ENCODE measurements at regions not wholly inside any gene's neighbourhood (a gene's known extent, or its start where the extent isn't known, plus 50 kb on each side); places are given as distances from the start of the nearest gene placed in this dataset.

GRCh38 chr2:11989354-11989703, 242.9 kb downstream of the LPIN1 start:
- CTCF ChIA-PET, result no interaction called here

GRCh38 chr2:11990576-11990975, 244.1 kb downstream of the LPIN1 start:
- no peak overlapping the region for H3K4me2 ChIP-seq
- no peak for FAIRE-seq
- no peaks in the 10 kb centered on the region for H3K4me1 ChIP-seq
- 19% methylated on average over 4 of the region's 4 CpGs for WGBS (ENCODE audit: missing lambda C conversion rate)
- no peaks in the 10 kb centered on the region for H3K9me3 ChIP-seq
- ChIA-PET POLR2A (no interaction called here), CTCF (interaction anchor here (0.9 to 1.5 kb wide), 2 partner anchors 303 to 941 kb away, joined by 3 read pairs; no protein-coding TSS in a partner anchor)
- ATAC-seq, result no peak
- no peak for DNase-seq (ENCODE audit: low read depth in 1 of 2, low spot score in 1 of 2)
- H3K4me3 ChIP-seq, result no peak overlapping the region
- TF ChIP-seq RAD21 (conservative IDR thresholded peaks at IDR 0.05 in 1 of 2, IDR thresholded peaks at IDR 0.05 in 1 of 2) (no peak), NFE2L2 (conservative IDR thresholded peaks at IDR 0.05; ENCODE audit: low read length) (no peak), FOXS1 (CRISPR knock-in tag; IDR thresholded peaks at IDR 0.05) (no peak), POLR2A (IDR thresholded peaks at IDR 0.05; ENCODE audit: low read length) (no peak), CBX8 (IDR thresholded peaks at IDR 0.05) (no peak), JUN (IDR thresholded peaks at IDR 0.05) (no peak), HOXA7 (CRISPR knock-in tag; IDR thresholded peaks at IDR 0.05) (no peak), EP300 (IDR thresholded peaks at IDR 0.05) (no peak), ELK1 (IDR thresholded peaks at IDR 0.05; ENCODE audit: low read depth, low read length) (no peak), TP53 (CRISPR knock-in tag; IDR thresholded peaks at IDR 0.05) (no peak), MYC (IDR thresholded peaks at IDR 0.05; ENCODE audit: borderline replicate concordance, low read length) (no peak), RARB (CRISPR knock-in tag; IDR thresholded peaks at IDR 0.05) (no peak)
- TF ChIP-seq, protein P1, sequence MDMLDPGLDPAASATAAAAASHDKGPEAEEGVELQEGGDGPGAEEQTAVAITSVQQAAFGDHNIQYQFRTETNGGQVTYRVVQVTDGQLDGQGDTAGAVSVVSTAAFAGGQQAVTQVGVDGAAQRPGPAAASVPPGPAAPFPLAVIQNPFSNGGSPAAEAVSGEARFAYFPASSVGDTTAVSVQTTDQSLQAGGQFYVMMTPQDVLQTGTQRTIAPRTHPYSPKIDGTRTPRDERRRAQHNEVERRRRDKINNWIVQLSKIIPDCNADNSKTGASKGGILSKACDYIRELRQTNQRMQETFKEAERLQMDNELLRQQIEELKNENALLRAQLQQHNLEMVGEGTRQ (IDR thresholded peaks at IDR 0.05), result no peak
- H3K27ac ChIP-seq, result no peak overlapping the region

More at GRCh38 chr2:11989354-11989703, 242.9 kb downstream of the LPIN1 start:
- H3K9me3 ChIP-seq, result no peaks in the 10 kb centered on the region
- DNase-seq (ENCODE audit: low read depth in 1 of 2, low spot score in 1 of 2) (no peak), ATAC-seq (no peak), FAIRE-seq (no peak)
- WGBS (ENCODE audit: missing lambda C conversion rate), result 2% methylated on average over 2 of the region's 2 CpGs
- no peak overlapping the region for H3K4me2 ChIP-seq
- TF ChIP-seq, protein P2, sequence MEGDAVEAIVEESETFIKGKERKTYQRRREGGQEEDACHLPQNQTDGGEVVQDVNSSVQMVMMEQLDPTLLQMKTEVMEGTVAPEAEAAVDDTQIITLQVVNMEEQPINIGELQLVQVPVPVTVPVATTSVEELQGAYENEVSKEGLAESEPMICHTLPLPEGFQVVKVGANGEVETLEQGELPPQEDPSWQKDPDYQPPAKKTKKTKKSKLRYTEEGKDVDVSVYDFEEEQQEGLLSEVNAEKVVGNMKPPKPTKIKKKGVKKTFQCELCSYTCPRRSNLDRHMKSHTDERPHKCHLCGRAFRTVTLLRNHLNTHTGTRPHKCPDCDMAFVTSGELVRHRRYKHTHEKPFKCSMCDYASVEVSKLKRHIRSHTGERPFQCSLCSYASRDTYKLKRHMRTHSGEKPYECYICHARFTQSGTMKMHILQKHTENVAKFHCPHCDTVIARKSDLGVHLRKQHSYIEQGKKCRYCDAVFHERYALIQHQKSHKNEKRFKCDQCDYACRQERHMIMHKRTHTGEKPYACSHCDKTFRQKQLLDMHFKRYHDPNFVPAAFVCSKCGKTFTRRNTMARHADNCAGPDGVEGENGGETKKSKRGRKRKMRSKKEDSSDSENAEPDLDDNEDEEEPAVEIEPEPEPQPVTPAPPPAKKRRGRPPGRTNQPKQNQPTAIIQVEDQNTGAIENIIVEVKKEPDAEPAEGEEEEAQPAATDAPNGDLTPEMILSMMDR (IDR thresholded peaks at IDR 0.05), result no peak
- no peak for TF ChIP-seq ATOH8 (CRISPR knock-in tag; IDR thresholded peaks at IDR 0.05; ENCODE audit: low read depth)
- TF ChIP-seq SREBF2 (IDR thresholded peaks at IDR 0.05), result no peak
- TF ChIP-seq FOSL2 (IDR thresholded peaks at IDR 0.05), result no peak
- no peak for TF ChIP-seq FOSL2 (CRISPR knock-in tag; IDR thresholded peaks at IDR 0.05)
- no peak for TF ChIP-seq KDM5A (IDR thresholded peaks at IDR 0.05)
- TF ChIP-seq ESRRA (IDR thresholded peaks at IDR 0.05; ENCODE audit: borderline replicate concordance, low read length), result no peak
- no peak for TF ChIP-seq E2F6 (IDR thresholded peaks at IDR 0.05; ENCODE audit: borderline replicate concordance, low read depth)
- no peak for TF ChIP-seq FOSB (CRISPR knock-in tag; IDR thresholded peaks at IDR 0.05)
- TF ChIP-seq EHF (CRISPR knock-in tag; IDR thresholded peaks at IDR 0.05), result no peak
- TF ChIP-seq CHD2 (IDR thresholded peaks at IDR 0.05; ENCODE audit: low read length, partially characterized antibody), result no peak
- no peak for TF ChIP-seq BHLHE40 (IDR thresholded peaks at IDR 0.05; ENCODE audit: low read depth, low read length)
- no peak for TF ChIP-seq MAX (IDR thresholded peaks at IDR 0.05)
- TF ChIP-seq MAZ (IDR thresholded peaks at IDR 0.05; ENCODE audit: borderline replicate concordance, low read depth, low read length), result no peak
- no peak for TF ChIP-seq RARB (CRISPR knock-in tag; IDR thresholded peaks at IDR 0.05)
- no peak for TF ChIP-seq KDM1A (IDR thresholded peaks at IDR 0.05; ENCODE audit: low read depth)
- no peak for TF ChIP-seq CBX8 (IDR thresholded peaks at IDR 0.05)
- POLR2A ChIA-PET, result no interaction called here
- no peaks in the 10 kb centered on the region for H3K4me1 ChIP-seq
- H3K4me3 ChIP-seq, result no peak overlapping the region
- H3K27ac ChIP-seq, result no peak overlapping the region

Data from A549 (cell line).